ENCODE measurements at regions not wholly inside any gene's neighbourhood (a gene's known extent, or its start where the extent isn't known, plus 50 kb on each side); places are given as distances from the start of the nearest gene placed in this dataset.

DNA sequence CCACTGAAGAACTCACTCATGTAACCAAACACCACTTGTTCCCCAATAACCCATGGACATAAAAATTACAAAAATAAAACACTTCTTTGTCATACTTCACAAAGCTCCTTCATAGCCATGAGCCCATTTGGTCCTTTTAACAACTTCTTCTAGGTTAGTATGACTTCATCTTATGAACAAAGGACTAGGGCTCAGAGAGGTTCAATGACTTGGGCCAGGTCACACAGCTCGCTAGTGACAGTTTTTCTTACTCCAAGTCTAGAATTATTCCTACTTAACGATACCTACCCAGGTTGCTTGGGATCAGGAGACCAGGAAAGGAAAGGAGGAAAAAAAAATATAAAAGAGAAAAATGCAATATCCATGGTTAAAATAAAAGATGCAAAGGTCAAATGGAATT lies 353.4 kb downstream of the SOX9 start:
- H3K4me3 ChIP-seq (ENCODE audit: low read depth, low read length): no peak overlapping the region
- no peak for TF ChIP-seq CTCF (IDR thresholded peaks at IDR 0.05; ENCODE audit: borderline replicate concordance, insufficient read depth, low read depth, low read length)

- no peak overlapping the region for H3K4me3 ChIP-seq (ENCODE audit: low read depth, low read length)
- no peak for TF ChIP-seq CTCF (IDR thresholded peaks at IDR 0.05; ENCODE audit: borderline replicate concordance, insufficient read depth, low read depth, low read length)
Measured at GRCh38 chr17:72474719-72475477, 354.1 kb downstream of the SOX9 start.

GRCh38 chr17:72476134-72476533 lies 355.3 kb downstream of the SOX9 start:
- no peak for TF ChIP-seq CTCF (IDR thresholded peaks at IDR 0.05; ENCODE audit: borderline replicate concordance, insufficient read depth, low read depth, low read length)
- H3K4me3 ChIP-seq (ENCODE audit: low read depth, low read length): no peak overlapping the region

- no peak overlapping the region for H3K4me3 ChIP-seq (ENCODE audit: low read depth, low read length)
Measured at GRCh38 chr17:72476575-72476986, 355.8 kb downstream of the SOX9 start.

GRCh38 chr17:72477491-72477890 lies 356.7 kb downstream of the SOX9 start:
- TF ChIP-seq CTCF (IDR thresholded peaks at IDR 0.05; ENCODE audit: borderline replicate concordance, insufficient read depth, low read depth, low read length): no peak
- H3K4me3 ChIP-seq (ENCODE audit: low read depth, low read length): no peak overlapping the region

More at GRCh38 chr17:72476575-72476986, 355.8 kb downstream of the SOX9 start:
- no peak for TF ChIP-seq CTCF (IDR thresholded peaks at IDR 0.05; ENCODE audit: borderline replicate concordance, insufficient read depth, low read depth, low read length)

GRCh38 chr17:72479113-72479512 lies 358.3 kb downstream of the SOX9 start:
- TF ChIP-seq CTCF (IDR thresholded peaks at IDR 0.05; ENCODE audit: borderline replicate concordance, insufficient read depth, low read depth, low read length): peak; percentile 32; the same call in 1 of the 2 replicates
- no peak overlapping the region for H3K4me3 ChIP-seq (ENCODE audit: low read depth, low read length)

GRCh38 chr17:72481572-72481971 lies 360.8 kb downstream of the SOX9 start:
- TF ChIP-seq CTCF (IDR thresholded peaks at IDR 0.05; ENCODE audit: borderline replicate concordance, insufficient read depth, low read depth, low read length): no peak
- no peak overlapping the region for H3K4me3 ChIP-seq (ENCODE audit: low read depth, low read length)
